ENCODE measurements at regions not wholly inside any gene's neighbourhood (a gene's known extent, or its start where the extent isn't known, plus 50 kb on each side); places are given as distances from the start of the nearest gene placed in this dataset.

DNA sequence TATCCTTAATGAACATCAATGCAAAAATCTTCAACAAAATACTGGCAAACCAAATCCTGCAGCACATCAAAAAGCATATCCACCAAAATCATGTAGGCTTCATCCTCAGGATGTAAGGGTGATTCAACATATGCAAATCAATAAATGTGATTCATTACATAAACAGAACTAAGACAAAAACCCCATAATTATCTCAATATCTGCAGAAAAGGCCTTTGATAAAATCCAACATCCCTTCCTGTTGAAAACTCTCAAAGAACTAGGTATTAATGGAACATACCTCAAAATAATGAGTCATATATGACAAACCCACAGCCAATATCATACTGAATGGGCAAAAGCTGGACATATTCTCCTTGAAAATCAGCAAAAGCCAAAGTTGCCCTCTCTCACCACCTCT lies 54.6 kb upstream of the DEPDC1 start:
- DNase-seq, result no peak

DNA sequence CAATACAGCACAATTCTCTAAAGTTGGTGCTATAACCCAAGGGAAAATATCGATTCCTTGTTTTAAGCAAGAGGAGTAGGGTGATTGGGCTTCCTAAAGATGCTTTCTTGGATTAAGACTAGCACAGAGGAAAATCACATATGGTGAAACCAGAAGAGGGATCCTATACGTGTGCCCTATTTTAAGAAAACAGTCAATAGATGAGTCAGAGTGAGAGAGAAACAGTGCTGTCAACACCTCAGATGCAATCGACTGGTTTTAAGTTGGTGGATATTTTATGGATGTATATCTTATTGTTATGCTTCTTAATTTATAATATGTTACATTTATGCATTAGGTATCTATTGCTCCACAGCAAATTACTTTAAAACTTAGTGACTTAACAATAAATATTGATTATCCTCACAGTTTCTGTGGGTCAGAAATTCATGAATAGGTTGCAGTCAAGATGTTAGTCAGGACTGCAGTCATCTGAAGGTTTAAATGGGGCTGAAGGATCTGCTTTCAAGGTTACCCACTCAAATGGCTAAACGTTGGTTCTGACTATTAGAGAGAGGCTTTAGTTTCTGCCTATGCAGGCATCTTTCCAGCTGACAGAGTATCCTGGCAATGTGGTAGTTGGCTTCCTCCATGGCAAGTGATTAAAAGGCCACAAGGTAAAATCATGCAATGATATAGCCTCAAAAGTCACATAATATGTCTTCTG lies 61.6 kb upstream of the DEPDC1 start:
- DNase-seq, result no peak

DNA sequence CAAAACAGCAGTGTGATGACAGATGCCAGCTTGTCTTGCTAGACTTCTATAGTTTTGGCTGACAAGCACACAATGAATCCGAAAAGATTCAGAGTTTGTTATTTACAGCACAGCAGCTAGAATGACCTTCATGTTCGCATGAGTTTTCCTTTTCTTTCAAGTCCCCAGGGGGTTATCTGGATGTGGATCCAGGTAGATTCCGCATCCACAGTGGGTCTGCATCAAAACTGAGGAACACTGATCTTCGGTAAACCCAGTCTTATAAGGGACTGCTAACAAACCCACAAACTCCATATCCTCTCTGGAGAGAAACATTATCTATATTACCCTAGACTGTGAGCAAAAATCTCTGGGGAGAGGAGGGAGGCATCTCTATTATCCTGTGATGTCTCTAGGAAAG lies 69.0 kb upstream of the DEPDC1 start:
- DNase-seq, result no peak

DNA sequence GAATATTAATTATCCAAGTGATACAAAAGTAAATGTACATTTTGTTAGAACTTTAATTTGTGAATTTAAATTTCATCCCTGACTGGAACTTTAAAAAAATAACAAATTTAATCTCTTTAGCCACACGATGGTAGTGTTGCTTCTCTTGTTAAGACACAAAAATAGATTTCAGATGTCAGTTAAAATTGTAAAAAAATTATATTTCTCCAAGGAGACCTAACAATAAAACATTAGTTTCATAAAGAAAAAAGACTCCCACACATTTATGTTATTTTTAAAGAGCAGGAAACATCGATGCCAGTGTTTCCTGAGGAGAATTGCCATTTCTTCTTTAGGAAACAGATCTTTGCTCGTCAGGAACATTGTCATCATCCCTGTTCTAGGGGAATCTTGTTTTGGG lies 74.0 kb upstream of the DEPDC1 start:
- DNase-seq, result no peak

DNA sequence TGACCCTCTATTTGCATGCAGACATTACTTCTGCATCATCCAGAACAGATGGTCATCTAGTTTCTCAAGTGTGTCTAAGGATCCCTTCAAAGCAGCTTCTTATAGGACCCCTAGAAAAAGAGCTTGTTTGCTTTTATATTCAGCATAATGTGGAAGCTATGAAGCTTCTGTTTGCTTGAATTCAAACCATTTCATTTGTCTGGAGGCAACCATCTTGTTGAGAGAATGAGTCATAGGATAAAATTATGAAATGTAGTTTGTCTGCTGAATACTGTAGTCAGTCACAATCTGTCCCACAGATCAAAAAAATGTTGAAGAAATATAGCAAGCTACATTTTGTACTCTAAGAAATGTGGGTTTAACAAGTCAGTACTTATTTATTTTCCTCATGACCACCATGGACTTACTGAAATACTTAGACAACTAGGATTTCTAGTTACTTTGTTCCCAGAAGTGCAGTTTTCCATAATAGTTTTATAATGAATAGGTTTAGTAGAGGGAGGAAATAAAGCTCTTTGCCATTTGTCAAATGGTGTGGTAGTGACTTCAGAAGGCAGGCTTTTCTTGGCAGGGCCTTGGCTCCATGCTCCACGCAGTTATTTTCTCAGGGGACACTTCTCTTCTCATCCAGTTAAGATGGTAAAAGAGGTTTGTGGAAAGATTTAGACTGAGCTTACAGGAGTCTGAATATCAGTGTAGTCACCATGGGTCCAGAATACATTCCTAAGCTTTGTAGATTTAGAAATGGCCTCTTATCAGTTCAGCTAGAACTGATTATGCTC lies 74.8 kb upstream of the DEPDC1 start:
- no peak for DNase-seq

DNA sequence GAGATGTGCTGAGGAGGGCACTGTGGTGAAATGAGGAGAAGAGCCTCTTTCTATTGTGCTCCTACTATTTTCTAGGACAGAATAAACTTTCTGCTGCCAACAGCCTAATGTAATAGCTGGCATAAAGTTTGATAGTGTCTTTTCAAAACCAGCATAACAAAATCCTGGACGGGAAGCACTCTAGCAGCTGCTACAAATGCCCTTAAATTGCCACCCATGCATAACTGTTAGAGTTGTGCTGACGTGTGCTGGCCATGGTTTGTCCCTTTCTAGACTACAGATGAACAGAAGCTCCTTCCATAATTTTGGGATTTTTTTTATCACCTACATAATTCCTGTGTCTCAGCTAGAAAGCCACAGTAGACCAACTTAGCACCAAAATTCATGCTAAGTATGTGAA lies 88.5 kb upstream of the DEPDC1 start:
- no peak for DNase-seq

DNA sequence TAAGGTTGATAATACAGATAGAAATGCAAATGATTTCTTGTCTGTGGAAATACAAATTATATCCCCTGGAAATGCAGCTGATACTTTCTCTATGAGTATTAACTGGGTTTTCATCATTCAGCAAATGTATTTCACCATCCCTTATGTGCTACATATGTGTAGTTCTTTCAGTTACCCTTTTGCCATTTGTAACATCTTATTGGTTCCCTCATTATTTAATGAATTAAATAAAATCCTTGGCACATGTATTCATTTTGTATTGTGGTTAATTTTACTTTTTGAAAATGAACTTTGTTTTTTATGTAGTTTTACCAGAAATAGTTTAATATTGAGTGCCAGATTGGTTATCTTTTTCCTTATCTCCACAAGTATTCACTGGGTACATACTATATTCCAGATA lies 89.9 kb upstream of the DEPDC1 start:
- DNase-seq, result no peak

DNA sequence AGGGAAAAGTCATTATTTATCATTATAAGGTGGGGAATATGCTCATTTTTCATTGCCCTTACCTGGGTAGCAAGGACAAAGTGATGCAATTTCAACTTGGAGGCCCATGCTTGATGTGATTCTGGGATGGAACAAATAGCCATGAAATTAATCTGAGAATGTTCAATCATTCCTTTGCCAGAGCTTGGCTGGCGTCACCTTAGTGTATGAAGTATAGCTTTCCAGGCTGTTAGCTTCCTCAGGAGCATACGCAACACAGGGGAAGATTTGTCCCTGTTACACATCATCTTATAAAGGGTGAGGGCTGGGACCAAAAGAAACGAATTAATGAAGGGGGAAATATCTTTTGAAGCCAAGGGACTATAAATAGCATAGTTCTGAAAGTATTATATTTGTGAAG lies 91.4 kb upstream of the DEPDC1 start:
- DNase-seq, result no peak

DNA sequence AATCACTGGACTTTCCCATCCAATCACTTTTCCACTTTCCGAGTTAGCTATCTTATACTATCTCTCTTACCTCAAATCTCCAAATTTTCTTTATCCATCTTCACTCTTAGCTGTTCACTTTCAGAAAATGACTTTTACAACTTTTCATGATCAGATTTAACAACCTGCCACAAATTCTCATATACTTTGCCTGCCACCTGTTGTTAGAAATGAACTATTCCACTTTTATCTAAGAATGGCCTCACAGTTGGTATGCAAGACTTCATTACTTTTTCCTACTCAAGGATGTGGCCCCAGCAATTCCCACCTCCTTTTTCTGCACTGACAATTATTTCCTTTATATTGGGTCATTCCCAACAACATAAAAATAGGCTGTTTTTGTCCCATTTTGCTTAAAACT lies 93.6 kb upstream of the DEPDC1 start:
- DNase-seq, result no peak

DNA sequence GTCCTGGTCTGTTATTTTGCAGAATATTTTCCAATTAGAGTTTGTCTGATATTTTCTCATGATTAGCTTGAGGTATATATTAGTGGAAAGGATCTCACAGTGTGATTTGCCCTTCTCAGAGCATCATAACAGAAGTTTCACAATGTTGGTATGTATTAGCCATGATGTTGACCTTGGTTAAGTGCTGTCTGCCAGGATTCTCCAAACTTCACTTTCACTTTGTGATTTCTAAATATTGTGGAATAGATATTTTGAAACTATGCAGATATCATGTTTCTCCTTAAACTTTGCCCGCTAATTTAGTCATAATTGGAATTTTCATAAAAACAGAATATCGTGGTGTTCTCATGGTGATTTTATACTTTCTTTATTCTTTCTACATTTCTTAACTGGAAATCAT lies 98.0 kb upstream of the DEPDC1 start:
- DNase-seq, result no peak

DNA sequence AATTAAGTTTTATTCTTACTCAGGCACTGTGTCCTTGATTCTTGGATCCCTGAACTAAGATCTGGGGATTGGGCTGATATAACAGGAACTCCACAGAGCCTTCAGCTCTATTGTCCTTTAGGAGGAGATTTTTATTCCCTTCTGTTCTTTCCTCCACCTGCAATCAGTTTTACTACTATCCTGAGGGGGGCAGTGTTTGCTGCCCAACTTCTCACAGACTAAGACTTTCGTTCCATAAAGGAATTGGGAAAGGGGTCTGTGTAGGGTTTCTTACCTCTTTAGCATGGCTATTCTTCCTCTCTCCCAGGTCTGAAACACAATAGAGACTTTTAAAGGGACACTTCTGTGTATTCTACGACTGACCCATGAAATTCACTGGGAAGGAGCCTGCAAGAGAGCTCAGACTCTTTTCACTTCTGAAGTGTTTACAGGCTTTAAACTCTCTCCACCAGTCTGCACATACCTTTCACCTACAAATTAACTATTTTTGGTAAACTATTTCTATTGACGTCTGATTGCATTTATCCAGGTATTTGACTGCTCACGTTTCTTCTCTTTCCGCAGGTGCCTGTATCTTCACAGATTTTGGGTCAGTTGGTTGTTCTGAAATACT lies 103.3 kb upstream of the DEPDC1 start:
- no peak for DNase-seq

DNA sequence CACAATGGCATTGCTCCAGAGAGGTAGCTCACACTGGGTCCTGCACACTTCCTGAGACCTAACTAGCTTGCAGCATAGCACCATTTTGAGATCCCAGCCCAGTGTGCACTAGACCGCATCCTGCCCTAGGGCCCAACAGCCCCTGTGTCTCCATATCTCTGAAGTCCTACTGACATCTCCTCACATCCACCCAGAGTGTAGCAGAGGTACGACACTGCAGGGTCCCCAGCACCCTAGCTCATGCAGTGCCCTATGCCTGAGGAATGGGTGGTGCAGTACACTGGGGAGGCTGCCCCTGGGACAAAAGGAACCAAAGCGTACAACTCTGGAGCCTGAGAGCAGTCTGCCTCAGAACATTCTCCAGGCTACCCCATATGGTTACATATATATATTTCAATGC lies 111.4 kb upstream of the DEPDC1 start:
- no peak for DNase-seq

DNA sequence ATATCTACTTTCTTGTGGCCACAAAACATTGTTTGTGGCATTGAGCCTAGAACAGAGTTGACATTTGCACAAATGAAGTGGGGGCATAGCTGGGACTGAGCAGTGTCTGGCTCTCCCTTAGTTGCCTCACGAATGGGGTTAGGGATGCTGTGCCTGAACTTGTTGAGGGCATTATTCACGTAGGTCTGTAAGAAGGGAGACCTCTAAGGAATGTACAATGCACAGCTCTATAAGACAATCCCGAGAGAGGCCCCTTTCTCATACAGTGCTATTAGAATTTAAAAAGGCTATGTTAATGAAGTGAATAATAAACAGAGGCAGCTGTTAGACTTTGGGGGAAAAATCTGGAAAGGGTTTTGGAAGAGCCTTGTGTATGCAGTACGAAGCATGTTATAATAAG lies 118.4 kb upstream of the DEPDC1 start:
- DNase-seq, result no peak

DNA sequence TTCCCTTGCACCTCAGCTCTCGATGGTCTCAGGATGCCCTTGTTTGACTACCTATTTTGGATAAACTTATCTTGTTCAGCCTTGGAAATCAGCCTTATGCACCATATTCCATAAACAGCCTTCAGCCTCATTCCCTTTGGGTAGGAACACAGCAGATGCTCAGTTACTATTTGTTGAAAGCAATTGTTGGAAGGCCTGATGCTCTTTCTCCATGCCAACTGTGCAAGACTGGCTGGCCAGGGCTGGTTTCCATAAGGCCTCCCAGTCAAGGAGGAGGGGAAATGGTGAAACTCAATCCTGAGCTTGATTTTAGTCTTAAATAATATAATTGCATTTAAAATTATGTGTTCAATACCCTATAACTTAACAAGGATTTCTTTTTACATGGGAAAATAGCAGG lies 121.1 kb upstream of the DEPDC1 start:
- no peak for DNase-seq

DNA sequence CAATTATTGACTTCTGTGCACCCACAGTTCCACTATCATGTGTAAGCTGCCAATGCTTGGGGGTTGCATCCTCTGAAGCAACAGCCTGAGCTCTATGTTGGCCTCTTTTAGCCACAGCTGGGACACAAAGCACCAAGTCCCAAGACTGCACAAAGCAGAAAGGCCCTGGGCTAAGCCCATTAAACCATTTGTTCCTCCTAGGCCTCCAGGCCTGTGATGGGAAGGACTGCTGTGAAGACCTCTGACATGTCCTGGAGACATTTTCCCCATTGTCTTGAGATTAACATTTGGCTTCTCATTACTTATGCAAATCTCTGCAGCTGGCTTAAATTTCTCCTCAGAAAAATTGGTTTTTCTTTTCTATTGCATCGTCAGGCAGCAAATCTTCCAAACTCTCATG lies 123.7 kb upstream of the DEPDC1 start:
- DNase-seq, result no peak

DNA sequence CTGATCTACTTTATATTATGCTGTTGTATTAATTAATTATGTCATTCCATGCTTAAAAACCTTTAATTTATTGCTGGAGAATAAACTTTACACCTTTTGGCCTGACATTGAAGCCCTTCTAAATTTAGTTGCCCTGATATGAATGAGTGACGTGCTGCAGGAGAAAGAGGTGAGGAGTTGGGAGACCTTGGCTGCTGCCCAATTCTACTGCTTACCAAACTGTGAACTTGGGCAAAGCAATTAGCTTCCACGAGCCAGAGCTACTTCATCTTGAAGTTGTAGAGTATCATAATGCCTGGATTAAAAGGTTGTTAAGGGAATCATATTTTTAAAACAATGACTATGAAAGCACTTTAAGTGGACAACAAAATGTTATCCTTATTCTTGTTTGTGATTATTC lies 126.8 kb upstream of the DEPDC1 start:
- no peak for DNase-seq

DNA sequence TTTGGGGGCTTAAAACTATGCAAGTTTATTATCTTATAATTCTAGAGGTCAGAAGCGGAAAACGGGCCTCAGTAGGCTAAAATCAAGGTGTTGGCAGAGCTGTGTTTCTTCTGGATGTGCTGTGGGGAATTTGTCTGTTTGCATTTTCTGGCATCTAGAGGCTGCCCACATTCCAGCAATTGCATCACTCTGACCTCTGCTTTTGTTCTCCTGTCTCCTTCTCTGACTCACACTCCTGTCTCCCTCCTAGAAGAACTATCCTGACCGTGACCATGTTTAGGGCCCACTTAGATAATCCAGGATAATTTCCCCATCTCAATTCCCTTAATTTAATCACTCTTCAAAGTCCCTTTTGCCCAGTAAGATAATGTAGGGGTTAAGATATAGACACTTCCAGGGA lies 127.4 kb upstream of the DEPDC1 start:
- no peak for DNase-seq

DNA sequence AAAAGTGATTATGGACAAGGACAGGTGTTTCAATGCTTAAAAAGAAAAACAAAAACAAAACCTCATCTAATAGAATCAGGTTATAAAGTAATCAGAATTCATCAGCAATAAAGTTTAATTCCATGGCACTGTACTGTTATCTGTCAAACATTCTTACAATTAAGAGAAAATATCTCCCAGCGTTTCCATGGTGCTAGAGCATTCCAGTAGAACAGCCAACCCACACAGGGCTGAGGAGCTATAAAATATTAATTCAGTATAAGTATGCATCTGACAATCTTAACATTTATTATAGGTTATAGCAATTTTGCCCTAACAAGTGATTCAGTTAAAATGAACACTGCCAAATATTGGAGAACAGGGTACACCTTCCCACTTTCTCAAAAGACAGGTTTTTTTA lies 128.7 kb upstream of the DEPDC1 start:
- DNase-seq, result no peak

DNA sequence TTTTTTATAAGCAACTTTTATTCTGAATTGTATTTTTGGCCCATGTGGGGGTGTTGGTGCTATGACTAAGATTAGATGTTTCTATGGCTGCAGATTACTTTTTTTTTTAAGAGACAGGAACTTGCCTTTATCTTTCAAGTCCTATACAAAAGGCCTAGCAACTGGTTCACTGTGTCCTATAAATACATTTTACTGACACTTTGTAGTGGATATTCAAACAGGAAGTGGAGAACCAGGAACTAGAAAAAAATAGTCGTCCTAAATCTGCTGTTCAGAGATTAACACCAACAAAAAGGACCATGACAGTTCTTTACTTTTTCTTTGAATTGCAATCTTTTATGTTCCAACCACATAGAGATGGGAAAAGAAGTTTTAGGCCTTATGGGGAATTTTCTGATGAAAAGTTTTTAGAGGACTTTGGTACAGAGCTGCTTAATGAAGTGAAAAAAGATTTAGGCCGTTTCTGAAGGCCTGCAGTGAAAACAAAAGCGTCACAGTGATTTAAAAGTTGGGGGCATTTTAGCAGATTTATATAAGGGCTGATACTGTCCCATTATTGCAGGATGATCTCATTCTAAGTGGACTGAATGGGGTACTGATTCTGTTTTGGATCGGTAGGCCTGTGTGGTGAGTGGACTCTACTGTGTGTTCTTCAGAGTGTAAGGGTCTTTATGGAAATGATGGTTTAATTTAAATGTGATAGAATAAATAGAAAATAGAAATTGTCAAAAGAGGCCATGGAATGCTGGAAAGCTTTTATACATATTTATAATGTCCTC lies 136.4 kb upstream of the DEPDC1 start:
- no peak for DNase-seq

DNA sequence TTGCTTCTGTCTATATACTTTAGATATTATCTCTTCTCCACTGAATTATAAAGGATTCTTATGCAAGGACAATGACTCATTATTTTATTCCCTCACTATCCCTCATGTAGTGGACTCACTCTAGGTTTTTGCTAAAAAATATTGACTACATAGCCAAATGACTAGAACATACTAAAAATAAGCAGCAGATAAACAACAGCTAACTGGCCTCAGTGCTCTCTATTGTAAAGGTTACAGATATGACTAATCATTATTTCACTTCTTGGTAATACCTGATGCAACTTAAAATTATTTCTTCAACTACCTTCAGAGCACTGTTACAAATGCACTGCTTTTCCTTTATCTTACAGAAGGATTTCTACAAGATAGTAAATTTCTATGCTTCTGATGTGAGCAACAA lies 147.6 kb upstream of the DEPDC1 start:
- DNase-seq, result no peak

DNA sequence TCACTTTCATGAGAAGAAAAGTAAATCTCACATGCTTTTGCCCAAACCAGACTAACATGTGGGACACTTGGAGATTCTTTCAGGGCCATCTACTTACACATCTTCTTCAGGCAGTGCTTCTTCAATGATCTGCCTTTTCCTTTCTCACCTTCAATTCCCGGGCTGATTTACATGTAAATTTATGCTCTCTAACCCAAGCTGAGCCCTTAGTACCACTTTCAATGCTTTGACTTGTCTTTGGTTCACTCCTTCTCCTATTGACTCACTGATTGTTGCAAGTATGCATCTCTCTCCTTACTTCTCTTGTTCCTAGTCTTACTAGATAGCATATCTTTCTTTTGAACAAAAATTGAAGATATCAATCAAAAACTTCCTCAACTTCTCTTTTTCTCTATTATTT lies 154.2 kb upstream of the DEPDC1 start:
- no peak for DNase-seq

DNA sequence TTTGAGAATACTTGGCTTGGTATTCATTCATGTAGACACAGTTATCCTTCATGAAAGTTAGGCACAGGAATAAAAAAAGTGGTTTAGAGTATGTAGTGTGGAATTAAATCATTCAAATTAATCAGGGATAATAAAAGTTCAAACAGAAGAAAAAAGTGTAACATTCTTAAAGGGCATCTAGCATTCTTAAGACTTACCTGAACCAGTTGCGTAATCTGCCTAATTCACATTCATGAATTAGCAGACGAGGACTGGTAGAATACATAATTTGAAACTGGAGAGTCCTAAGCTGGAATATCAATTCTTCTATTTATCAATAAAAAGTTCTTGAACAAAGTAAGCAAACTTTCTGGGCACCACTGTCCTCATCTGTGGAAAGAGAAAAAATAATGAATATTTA lies 157.0 kb upstream of the DEPDC1 start:
- DNase-seq, result no peak

DNA sequence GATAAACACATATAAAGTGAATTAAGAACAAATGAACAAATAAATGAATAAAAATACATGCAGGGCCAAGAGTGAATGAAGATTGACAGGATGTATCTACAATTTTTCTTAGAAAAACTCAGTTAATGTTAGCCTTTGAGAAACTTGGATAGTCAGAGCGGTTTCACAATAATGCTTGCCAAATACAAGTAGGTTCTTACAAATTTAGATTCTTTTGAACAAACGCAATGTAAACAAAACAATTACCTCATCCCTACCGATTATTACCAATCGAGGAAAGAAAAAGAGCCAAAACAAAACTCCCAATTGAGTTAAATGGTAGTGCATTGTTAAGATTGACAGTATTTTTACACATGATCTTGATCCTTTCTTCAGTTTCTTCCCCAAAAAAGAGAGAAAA lies 176.9 kb upstream of the DEPDC1 start:
- DNase-seq, result no peak

DNA sequence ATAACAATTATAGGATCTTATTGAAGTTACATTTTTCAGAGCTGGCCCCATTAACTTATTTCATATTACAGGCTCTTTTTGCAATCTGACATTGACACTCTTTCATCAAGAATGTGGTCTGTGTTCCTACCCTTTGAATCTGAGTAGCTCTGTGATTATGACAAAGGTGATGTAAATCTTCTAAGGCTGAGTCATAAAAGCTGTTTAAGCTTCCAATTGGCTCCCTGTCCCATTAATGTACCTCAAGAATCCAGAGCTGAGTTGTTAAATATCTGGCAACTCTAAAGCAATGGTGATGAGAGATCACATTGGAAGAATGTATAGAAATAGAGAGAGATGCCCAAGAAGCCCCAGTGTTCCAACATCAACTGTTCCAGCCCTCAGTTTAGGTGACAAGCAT lies 178.5 kb upstream of the DEPDC1 start:
- DNase-seq, result no peak
